A549 (cell line): ENCODE measurements at regions not wholly inside any gene's neighbourhood (a gene's known extent, or its start where the extent isn't known, plus 50 kb on each side); places are given as distances from the start of the nearest gene placed in this dataset.

Source experiments
- ATAC-seq, 2 experiments: fragments of 200-7000 bp in 1 of 2; fragments of >200 bp in 1 of 2; cut with Nextera tagmentation in 1 of 2; cut with Tn5 transposase in 1 of 2; 3 replicates each; pipeline versions ENCODE4 v1.8.0 to v1.9.1; 2018 to 2020; ENCODE audit warnings: mild to moderate bottlenecking in 1 of 2, moderate library complexity in 1 of 2
- CTCF ChIA-PET: fragments of 300-600 bp; sonication (Branson Sonifier 250); formaldehyde crosslinking; extraction: SDS; loops from one replicate; lab custom pipeline; 2021; ENCODE audit warnings: antibody characterized with exemption, inconsistent platforms; lab: Yijun Ruan, JAX
- POLR2A ChIA-PET: fragments of 350-600 bp; formaldehyde crosslinking; extraction: SDS; loops from one replicate; lab custom pipeline; 2021; ENCODE audit warnings: antibody characterized with exemption, inconsistent platforms; lab: Yijun Ruan, JAX
- DNase-seq, 2 experiments: peaks; one replicate each; pipeline versions ENCODE4 v3.0.0 to v3.0.0-alpha.2; 2011 to 2016; ENCODE audit warnings: low read depth in 1 of 2, low spot score in 1 of 2
- FAIRE-seq: peaks from 2 replicates; lab custom pipeline; 2011; peaks lifted over from hg19 to GRCh38; lab: Jason Lieb, UNC
- H3K27ac ChIP-seq, 2 experiments: fragments of >200 bp; sonication (Bioruptor Twin); formaldehyde crosslinking; 3 replicates each; pipeline ENCODE4 v1.5.1; 2016 to 2017
- H3K4me1 ChIP-seq: fragments of >200 bp; sonication (Bioruptor Twin); formaldehyde crosslinking; 3 replicates; pipeline ENCODE4 v1.6.1; 2016
- H3K4me2 ChIP-seq: fragments of >200 bp; sonication (Bioruptor Twin); formaldehyde crosslinking; 3 replicates; pipeline ENCODE4 v1.6.1; 2016
- H3K4me3 ChIP-seq: fragments of >200 bp; sonication (Bioruptor Twin); formaldehyde crosslinking; 3 replicates; pipeline ENCODE4 v1.5.1; 2016
- H3K9me3 ChIP-seq: fragments of >200 bp; sonication (Bioruptor Twin); formaldehyde crosslinking; 3 replicates; pipeline ENCODE4 v1.6.1; 2016
- CEBPB ChIP-seq, 2 experiments: fragments of >200 bp in 1 of 2; sonication (Bioruptor Twin) in 1 of 2; formaldehyde crosslinking in 1 of 2; IDR thresholded peaks; 2 replicates each; pipeline ENCODE4 v1.6.1; 2012 to 2016
- FOSB ChIP-seq: fragments of 250-450 bp; sonication (Bioruptor Pico); IDR thresholded peaks from 2 replicates; pipeline ENCODE4 v1.5.0; 2020; ENCODE audit warnings: mild to moderate bottlenecking, moderate library complexity
- HEYL ChIP-seq: fragments of 250-450 bp; sonication (Bioruptor Pico); IDR thresholded peaks from 2 replicates; pipeline ENCODE4 v1.8.0; 2021; ENCODE audit warnings: mild to moderate bottlenecking, moderate library complexity
- KDM5A ChIP-seq: fragments of 200-600 bp; sonication (generic); IDR thresholded peaks from 2 replicates; pipeline ENCODE4 v1.6.1; 2016; ENCODE audit warnings: antibody characterized with exemption, mild to moderate bottlenecking
- NPAS2 ChIP-seq: fragments of 250-450 bp; sonication (Bioruptor Pico); IDR thresholded peaks from 2 replicates; pipeline ENCODE4 v1.8.0; 2022; ENCODE audit warnings: mild to moderate bottlenecking, moderate library complexity, borderline replicate concordance
- RAD21 ChIP-seq, 2 experiments: fragments of >200 bp in 1 of 2; sonication (Bioruptor Twin) in 1 of 2; formaldehyde crosslinking in 1 of 2; IDR thresholded peaks in 1 of 2; conservative IDR thresholded peaks in 1 of 2; 2 replicates in 1 of 2; 3 replicates in 1 of 2; pipeline ENCODE4 v1.6.1; 2012 to 2018; ENCODE audit warnings: inconsistent platforms in 1 of 2
- RARB ChIP-seq: fragments of 250-450 bp; sonication (Bioruptor Pico); IDR thresholded peaks from 2 replicates; pipeline ENCODE4 v1.8.0; 2021; ENCODE audit warnings: mild to moderate bottlenecking, moderate library complexity
- TFCP2L1 ChIP-seq: fragments of 250-450 bp; sonication (Bioruptor Pico); IDR thresholded peaks from 2 replicates; pipeline ENCODE4 v1.5.0; 2021; ENCODE audit warnings: mild to moderate bottlenecking
- ZSCAN20 ChIP-seq: fragments of 250-450 bp; sonication (Bioruptor Pico); IDR thresholded peaks from 2 replicates; pipeline ENCODE4 v1.8.0; 2022; ENCODE audit warnings: mild to moderate bottlenecking, moderate library complexity
- TF ChIP-seq, protein P1 (sequence below): fragments of 200-600 bp; sonication (generic); IDR thresholded peaks from 2 replicates; pipeline ENCODE4 v1.6.1; 2016; ENCODE audit warnings: antibody characterized with exemption, mild to moderate bottlenecking, moderate library complexity
- TF ChIP-seq, protein P2 (sequence below): fragments of 250-450 bp; sonication (Bioruptor Pico); IDR thresholded peaks from 2 replicates; pipeline ENCODE4 v1.5.0; 2020; ENCODE audit warnings: low read depth, mild to moderate bottlenecking, moderate library complexity
- TF ChIP-seq, protein P3 (sequence below): fragments of >200 bp; sonication (Bioruptor Twin); formaldehyde crosslinking; IDR thresholded peaks from 3 replicates; pipeline ENCODE4 v1.5.1; 2016
- TF ChIP-seq, protein P4 (sequence below): IDR thresholded peaks from 2 replicates; pipeline ENCODE4 v1.6.1; 2012
- TF ChIP-seq, protein P5 (sequence below): fragments of 250-450 bp; sonication (Bioruptor Pico); IDR thresholded peaks from 2 replicates; pipeline ENCODE4 v1.5.0; 2021; ENCODE audit warnings: mild to moderate bottlenecking, moderate library complexity, borderline replicate concordance
- TF ChIP-seq, protein P6 (sequence below): fragments of >200 bp; sonication (Bioruptor Twin); formaldehyde crosslinking; IDR thresholded peaks from 2 replicates; pipeline ENCODE4 v1.6.1; 2016

DNA sequence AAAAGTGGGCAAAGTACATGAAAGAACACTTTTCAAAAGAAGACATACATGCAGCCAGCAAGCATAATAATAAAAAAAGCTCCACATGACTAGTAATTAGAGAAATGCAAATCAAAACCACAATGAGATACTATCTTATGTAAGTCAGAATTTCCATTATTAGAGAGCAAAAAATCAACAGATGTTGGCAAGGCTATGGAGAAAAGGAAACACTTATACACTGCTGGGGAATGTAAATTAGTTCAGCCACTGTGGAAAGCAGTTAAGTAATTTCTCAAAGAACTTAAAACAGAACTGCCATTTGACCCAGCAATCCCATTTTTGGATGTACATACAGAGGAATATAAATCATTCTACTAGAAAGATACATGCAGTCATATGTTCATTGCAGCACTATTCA, 360.7 kb downstream of the NSUN3 start:
- ATAC-seq (no peak), FAIRE-seq (no peak)
- Histone ChIP-seq H3K9me3 (no peaks in the 10 kb centered on the region), H3K4me2 (no peak overlapping the region), H3K4me3 (no peak overlapping the region)
- POLR2A ChIA-PET, result no interaction called here
- CTCF ChIA-PET, result no interaction called here
- TF ChIP-seq TFCP2L1 (CRISPR knock-in tag) (no peak), HEYL (no peak), KDM5A (no peak), FOSB (CRISPR knock-in tag) (no peak), RAD21 (conservative IDR thresholded peaks at IDR 0.05 in 1 of 2, IDR thresholded peaks at IDR 0.05 in 1 of 2) (no peak), NPAS2 (CRISPR knock-in tag) (no peak), CEBPB (IDR thresholded peaks at IDR 0.05) (no peak), RARB (no peak), ZSCAN20 (CRISPR knock-in tag) (no peak)
- TF ChIP-seq, protein P1, sequence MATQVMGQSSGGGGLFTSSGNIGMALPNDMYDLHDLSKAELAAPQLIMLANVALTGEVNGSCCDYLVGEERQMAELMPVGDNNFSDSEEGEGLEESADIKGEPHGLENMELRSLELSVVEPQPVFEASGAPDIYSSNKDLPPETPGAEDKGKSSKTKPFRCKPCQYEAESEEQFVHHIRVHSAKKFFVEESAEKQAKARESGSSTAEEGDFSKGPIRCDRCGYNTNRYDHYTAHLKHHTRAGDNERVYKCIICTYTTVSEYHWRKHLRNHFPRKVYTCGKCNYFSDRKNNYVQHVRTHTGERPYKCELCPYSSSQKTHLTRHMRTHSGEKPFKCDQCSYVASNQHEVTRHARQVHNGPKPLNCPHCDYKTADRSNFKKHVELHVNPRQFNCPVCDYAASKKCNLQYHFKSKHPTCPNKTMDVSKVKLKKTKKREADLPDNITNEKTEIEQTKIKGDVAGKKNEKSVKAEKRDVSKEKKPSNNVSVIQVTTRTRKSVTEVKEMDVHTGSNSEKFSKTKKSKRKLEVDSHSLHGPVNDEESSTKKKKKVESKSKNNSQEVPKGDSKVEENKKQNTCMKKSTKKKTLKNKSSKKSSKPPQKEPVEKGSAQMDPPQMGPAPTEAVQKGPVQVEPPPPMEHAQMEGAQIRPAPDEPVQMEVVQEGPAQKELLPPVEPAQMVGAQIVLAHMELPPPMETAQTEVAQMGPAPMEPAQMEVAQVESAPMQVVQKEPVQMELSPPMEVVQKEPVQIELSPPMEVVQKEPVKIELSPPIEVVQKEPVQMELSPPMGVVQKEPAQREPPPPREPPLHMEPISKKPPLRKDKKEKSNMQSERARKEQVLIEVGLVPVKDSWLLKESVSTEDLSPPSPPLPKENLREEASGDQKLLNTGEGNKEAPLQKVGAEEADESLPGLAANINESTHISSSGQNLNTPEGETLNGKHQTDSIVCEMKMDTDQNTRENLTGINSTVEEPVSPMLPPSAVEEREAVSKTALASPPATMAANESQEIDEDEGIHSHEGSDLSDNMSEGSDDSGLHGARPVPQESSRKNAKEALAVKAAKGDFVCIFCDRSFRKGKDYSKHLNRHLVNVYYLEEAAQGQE, result no peak
- TF ChIP-seq, protein P2, sequence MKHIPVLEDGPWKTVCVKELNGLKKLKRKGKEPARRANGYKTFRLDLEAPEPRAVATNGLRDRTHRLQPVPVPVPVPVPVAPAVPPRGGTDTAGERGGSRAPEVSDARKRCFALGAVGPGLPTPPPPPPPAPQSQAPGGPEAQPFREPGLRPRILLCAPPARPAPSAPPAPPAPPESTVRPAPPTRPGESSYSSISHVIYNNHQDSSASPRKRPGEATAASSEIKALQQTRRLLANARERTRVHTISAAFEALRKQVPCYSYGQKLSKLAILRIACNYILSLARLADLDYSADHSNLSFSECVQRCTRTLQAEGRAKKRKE (CRISPR knock-in tag), result no peak
- TF ChIP-seq, protein P3, sequence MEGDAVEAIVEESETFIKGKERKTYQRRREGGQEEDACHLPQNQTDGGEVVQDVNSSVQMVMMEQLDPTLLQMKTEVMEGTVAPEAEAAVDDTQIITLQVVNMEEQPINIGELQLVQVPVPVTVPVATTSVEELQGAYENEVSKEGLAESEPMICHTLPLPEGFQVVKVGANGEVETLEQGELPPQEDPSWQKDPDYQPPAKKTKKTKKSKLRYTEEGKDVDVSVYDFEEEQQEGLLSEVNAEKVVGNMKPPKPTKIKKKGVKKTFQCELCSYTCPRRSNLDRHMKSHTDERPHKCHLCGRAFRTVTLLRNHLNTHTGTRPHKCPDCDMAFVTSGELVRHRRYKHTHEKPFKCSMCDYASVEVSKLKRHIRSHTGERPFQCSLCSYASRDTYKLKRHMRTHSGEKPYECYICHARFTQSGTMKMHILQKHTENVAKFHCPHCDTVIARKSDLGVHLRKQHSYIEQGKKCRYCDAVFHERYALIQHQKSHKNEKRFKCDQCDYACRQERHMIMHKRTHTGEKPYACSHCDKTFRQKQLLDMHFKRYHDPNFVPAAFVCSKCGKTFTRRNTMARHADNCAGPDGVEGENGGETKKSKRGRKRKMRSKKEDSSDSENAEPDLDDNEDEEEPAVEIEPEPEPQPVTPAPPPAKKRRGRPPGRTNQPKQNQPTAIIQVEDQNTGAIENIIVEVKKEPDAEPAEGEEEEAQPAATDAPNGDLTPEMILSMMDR, result no peak
- TF ChIP-seq, protein P4, sequence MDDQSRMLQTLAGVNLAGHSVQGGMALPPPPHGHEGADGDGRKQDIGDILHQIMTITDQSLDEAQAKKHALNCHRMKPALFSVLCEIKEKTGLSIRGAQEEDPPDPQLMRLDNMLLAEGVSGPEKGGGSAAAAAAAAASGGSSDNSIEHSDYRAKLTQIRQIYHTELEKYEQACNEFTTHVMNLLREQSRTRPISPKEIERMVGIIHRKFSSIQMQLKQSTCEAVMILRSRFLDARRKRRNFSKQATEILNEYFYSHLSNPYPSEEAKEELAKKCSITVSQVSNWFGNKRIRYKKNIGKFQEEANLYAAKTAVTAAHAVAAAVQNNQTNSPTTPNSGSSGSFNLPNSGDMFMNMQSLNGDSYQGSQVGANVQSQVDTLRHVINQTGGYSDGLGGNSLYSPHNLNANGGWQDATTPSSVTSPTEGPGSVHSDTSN, result no peak
- TF ChIP-seq, protein P5, sequence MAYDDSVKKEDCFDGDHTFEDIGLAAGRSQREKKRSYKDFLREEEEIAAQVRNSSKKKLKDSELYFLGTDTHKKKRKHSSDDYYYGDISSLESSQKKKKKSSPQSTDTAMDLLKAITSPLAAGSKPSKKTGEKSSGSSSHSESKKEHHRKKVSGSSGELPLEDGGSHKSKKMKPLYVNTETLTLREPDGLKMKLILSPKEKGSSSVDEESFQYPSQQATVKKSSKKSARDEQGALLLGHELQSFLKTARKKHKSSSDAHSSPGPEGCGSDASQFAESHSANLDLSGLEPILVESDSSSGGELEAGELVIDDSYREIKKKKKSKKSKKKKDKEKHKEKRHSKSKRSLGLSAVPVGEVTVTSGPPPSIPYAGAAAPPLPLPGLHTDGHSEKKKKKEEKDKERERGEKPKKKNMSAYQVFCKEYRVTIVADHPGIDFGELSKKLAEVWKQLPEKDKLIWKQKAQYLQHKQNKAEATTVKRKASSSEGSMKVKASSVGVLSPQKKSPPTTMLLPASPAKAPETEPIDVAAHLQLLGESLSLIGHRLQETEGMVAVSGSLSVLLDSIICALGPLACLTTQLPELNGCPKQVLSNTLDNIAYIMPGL (CRISPR knock-in tag), result no peak
- TF ChIP-seq, all 56 proteins: peak for 0
- Histone ChIP-seq H3K4me1 (0 out of 3 replicates have a peak, but pooled peaks cover 3% of the 10 kb centered on the region), H3K27ac (no peak overlapping the region)
- no peak for DNase-seq

DNA sequence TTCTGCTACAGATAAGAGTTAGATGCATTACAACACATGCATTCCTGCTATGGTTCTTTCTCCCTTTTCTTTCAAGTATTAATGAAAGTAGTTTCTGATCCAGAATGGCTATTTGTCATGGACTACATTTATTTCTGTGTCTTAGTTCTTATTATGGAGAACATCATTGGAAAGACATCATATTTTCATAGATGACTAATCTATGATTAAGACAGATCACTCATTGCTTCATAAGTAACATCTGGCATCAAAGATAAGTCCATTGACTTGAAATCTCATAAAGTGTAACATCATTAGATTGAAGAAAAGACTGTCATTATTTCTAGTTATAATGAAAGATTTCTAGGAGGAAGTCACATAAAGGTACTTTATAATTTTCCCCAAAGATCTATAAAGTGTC, 366.7 kb downstream of the NSUN3 start:
- ChIA-PET CTCF (no interaction called here), POLR2A (no interaction called here)
- FAIRE-seq (no peak), ATAC-seq (no peak), DNase-seq (no peak)
- TF ChIP-seq, protein P6, sequence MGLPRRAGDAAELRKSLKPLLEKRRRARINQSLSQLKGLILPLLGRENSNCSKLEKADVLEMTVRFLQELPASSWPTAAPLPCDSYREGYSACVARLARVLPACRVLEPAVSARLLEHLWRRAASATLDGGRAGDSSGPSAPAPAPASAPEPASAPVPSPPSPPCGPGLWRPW, result no peak
- Histone ChIP-seq H3K27ac (no peak overlapping the region), H3K9me3 (no peaks in the 10 kb centered on the region), H3K4me3 (no peak overlapping the region), H3K4me1 (no peaks in the 10 kb centered on the region), H3K4me2 (no peak overlapping the region)
